ENCODE measurements at regions not wholly inside any gene's neighbourhood (a gene's known extent, or its start where the extent isn't known, plus 50 kb on each side); places are given as distances from the start of the nearest gene placed in this dataset.

DNA sequence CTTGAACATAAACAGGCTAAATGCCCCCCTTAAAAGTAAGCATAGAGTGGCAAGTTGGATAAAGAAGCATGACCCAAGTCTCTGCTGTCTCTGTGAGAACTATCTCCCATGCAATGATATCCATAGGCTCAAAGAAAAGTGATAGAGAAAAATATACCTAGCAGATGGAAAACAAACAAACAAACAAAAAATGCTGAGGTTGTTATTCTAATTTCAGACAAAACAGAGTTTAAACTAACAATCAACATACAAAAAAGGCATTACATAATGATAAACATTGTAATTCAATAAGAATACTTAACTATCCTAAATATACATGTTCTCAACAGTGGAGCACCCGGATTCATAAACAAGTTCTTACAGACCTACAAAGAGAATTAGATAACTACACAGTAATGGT is 626.2 kb upstream of the CNTNAP2 start:
- no peaks in the 10 kb centered on the region for H3K79me1 ChIP-seq (ENCODE audit: low read depth, low read length)
- H2BK15ac ChIP-seq (ENCODE audit: low read length): no peak overlapping the region
- WGBS, 2 experiments (ENCODE audit: extremely low coverage in 1 of 2, insufficient coverage in 1 of 2, insufficient read length in 1 of 2, insufficient replicate concordance in 2 of 2, low coverage in 1 of 2, low lambda C conversion rate in 2 of 2, missing lambda C conversion rate in 1 of 2): 91% methylated on average over 1 of the region's 1 CpG; no CpG with 5 or more reads in 1 of the 2 experiments
- H3K9ac ChIP-seq (replicated peaks in 1 of 4; ENCODE audit: extremely low read depth in 1 of 4, low read depth in 3 of 4, low read length in 3 of 4): no peak overlapping the region
- no peak for DNase-seq (ENCODE audit: low read depth in 1 of 2, low spot score in 2 of 2)
- no peak overlapping the region for H4K5ac ChIP-seq (ENCODE audit: insufficient read length, low read depth, low read length)
- H2AK5ac ChIP-seq (ENCODE audit: low read depth, low read length): no peak overlapping the region
- peaks cover 0 to 9% of the 10 kb centered on the region in 2 experiments; a peak in 2 of 4 replicates for H3K9me3 ChIP-seq (ENCODE audit: insufficient read depth in 2 of 2, low read depth in 1 of 2, low read length in 1 of 2)
- no peak overlapping the region for H3K14ac ChIP-seq (ENCODE audit: insufficient read length)
- no peaks in the 10 kb centered on the region for H3K4me1 ChIP-seq (replicated peaks in 1 of 4; ENCODE audit: control insufficient read depth in 3 of 4, insufficient read depth in 4 of 4, low read length in 3 of 4)
- no peak overlapping the region for H4K8ac ChIP-seq (ENCODE audit: extremely low read depth, insufficient read depth, low read length)
- H3K4ac ChIP-seq (replicated peaks; ENCODE audit: insufficient read length, low read depth, low read length): no peak overlapping the region
- H3K27me3 ChIP-seq (replicated peaks in 1 of 4; ENCODE audit: control insufficient read depth in 3 of 4, extremely low read depth in 1 of 4, insufficient read depth in 3 of 4, low read length in 3 of 4): no peaks in the 10 kb centered on the region
- H3K4me3 ChIP-seq (ENCODE audit: extremely low read depth in 1 of 4, insufficient read depth in 2 of 4, low read depth in 3 of 4, low read length in 4 of 4): no peak overlapping the region
- no peaks in the 10 kb centered on the region for H3K79me2 ChIP-seq (ENCODE audit: control insufficient read depth in 1 of 2, insufficient read depth in 2 of 2, low read length in 2 of 2)
- no peak overlapping the region for H2BK12ac ChIP-seq (ENCODE audit: low read depth, low read length)
- no peak overlapping the region for H2BK5ac ChIP-seq (ENCODE audit: low read depth, low read length)
- H3K56ac ChIP-seq (replicated peaks; ENCODE audit: insufficient read length, low read depth, low read length): no peak overlapping the region
- H3K23me2 ChIP-seq (ENCODE audit: low read depth, low read length): no peaks in the 10 kb centered on the region
- no peak overlapping the region for H2AFZ ChIP-seq (ENCODE audit: low read length)
- H3K27ac ChIP-seq (ENCODE audit: low read depth, low read length): no peak overlapping the region
- no peaks in the 10 kb centered on the region for H3K36me3 ChIP-seq (ENCODE audit: control insufficient read depth in 2 of 4, insufficient read depth in 4 of 4, low read length in 3 of 4)
- H3K4me2 ChIP-seq (ENCODE audit: insufficient read depth in 1 of 2, low read depth in 2 of 2, low read length in 2 of 2): no peak overlapping the region
- no peak overlapping the region for H2BK120ac ChIP-seq (replicated peaks; ENCODE audit: low read depth, low read length)
- H3K18ac ChIP-seq (ENCODE audit: extremely low read depth, low read length): no peak overlapping the region
- CTCF ChIA-PET (ENCODE audit: partially characterized antibody): no interaction called here
- no peak for FAIRE-seq
- no peak overlapping the region for H4K91ac ChIP-seq (replicated peaks; ENCODE audit: insufficient read length, low read length)
- no peak overlapping the region for H3K23ac ChIP-seq (ENCODE audit: insufficient read length)
- H4K20me1 ChIP-seq (replicated peaks in 1 of 2; ENCODE audit: control insufficient read depth in 1 of 2, insufficient read depth in 2 of 2, low read length in 2 of 2): no peaks in the 10 kb centered on the region
- no peak overlapping the region for H2BK20ac ChIP-seq (ENCODE audit: low read length)
- POLR2A ChIA-PET (ENCODE audit: partially characterized antibody): no interaction called here
- TF ChIP-seq, protein P1, sequence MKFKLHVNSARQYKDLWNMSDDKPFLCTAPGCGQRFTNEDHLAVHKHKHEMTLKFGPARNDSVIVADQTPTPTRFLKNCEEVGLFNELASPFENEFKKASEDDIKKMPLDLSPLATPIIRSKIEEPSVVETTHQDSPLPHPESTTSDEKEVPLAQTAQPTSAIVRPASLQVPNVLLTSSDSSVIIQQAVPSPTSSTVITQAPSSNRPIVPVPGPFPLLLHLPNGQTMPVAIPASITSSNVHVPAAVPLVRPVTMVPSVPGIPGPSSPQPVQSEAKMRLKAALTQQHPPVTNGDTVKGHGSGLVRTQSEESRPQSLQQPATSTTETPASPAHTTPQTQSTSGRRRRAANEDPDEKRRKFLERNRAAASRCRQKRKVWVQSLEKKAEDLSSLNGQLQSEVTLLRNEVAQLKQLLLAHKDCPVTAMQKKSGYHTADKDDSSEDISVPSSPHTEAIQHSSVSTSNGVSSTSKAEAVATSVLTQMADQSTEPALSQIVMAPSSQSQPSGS (IDR thresholded peaks at IDR 0.05; ENCODE audit: low read length): no peak
- TF ChIP-seq POU5F1 (IDR thresholded peaks at IDR 0.05; ENCODE audit: low read depth, low read length) (no peak), MAX (IDR thresholded peaks at IDR 0.05) (no peak), CTBP2 (IDR thresholded peaks at IDR 0.05; ENCODE audit: borderline replicate concordance, insufficient read depth, insufficient read length, low read length) (no peak), BCL11A (IDR thresholded peaks at IDR 0.05; ENCODE audit: low read depth in 2 of 2, low read length in 2 of 2) (no peak), BRCA1 (IDR thresholded peaks at IDR 0.05; ENCODE audit: low read depth, low read length) (no peak), SAP30 (IDR thresholded peaks at IDR 0.05; ENCODE audit: insufficient read depth, insufficient replicate concordance, low read length) (no peak), CTCF (IDR thresholded peaks at IDR 0.05; ENCODE audit: control extremely low read depth in 1 of 3, insufficient read depth in 1 of 3, low read depth in 1 of 3, low read length in 3 of 3) (no peak), HDAC2 (IDR thresholded peaks at IDR 0.05; ENCODE audit: borderline replicate concordance in 1 of 2, low read depth in 2 of 2, low read length in 2 of 2) (no peak)
